T1000 (cell line): ENCODE measurements at regions not wholly inside any gene's neighbourhood (a gene's known extent, or its start where the extent isn't known, plus 50 kb on each side); places are given as distances from the start of the nearest gene placed in this dataset.

Experiments
- DNase-seq: peaks from one replicate; lab custom pipeline; 2025; ENCODE audit warnings: mixed read lengths; lab: John Stamatoyannopoulos, UW

GRCh38 chr16:35732046-35732810 is 2272.8 kb downstream of the TP53TG3F start:
- DNase-seq, result no peak

GRCh38 chr16:35733278-35733965 is 2274.0 kb downstream of the TP53TG3F start:
- DNase-seq, result no peak

GRCh38 chr16:35733971-35734702 is 2274.7 kb downstream of the TP53TG3F start:
- no peak for DNase-seq

- no peak for DNase-seq
Measured at GRCh38 chr16:35734728-35735402, 2275.5 kb downstream of the TP53TG3F start.

GRCh38 chr16:35735403-35736251 is 2276.2 kb downstream of the TP53TG3F start:
- no peak for DNase-seq

- DNase-seq, result no peak
Measured at GRCh38 chr16:35736546-35736945, 2277.1 kb downstream of the TP53TG3F start.

GRCh38 chr16:35737076-35737475 is 2277.7 kb downstream of the TP53TG3F start:
- DNase-seq, result no peak

GRCh38 chr16:35741546-35741945 is 2282.1 kb downstream of the TP53TG3F start:
- no peak for DNase-seq

- no peak for DNase-seq
Measured at GRCh38 chr16:35743101-35743692, 2283.8 kb downstream of the TP53TG3F start.

GRCh38 chr16:35744084-35744483 is 2284.7 kb downstream of the TP53TG3F start:
- no peak for DNase-seq

GRCh38 chr16:35744726-35745125 is 2285.3 kb downstream of the TP53TG3F start:
- DNase-seq, result peak; percentile 38

GRCh38 chr16:35745191-35745590 is 2285.8 kb downstream of the TP53TG3F start:
- DNase-seq, result no peak

GRCh38 chr16:35745821-35746248 is 2286.4 kb downstream of the TP53TG3F start:
- no peak for DNase-seq

- DNase-seq, result no peak
Measured at GRCh38 chr16:35746281-35746962, 2287.0 kb downstream of the TP53TG3F start.

- DNase-seq, result no peak
Measured at GRCh38 chr16:35746963-35747657, 2287.7 kb downstream of the TP53TG3F start.

GRCh38 chr16:35747658-35748455 is 2288.4 kb downstream of the TP53TG3F start:
- DNase-seq, result no peak

GRCh38 chr16:35748621-35749252 is 2289.3 kb downstream of the TP53TG3F start:
- no peak for DNase-seq
